HG02610 (cell line): ENCODE measurements at regions not wholly inside any gene's neighbourhood (a gene's known extent, or its start where the extent isn't known, plus 50 kb on each side); places are given as distances from the start of the nearest gene placed in this dataset.
"Not testable (repeated sequence)": the region's sequence is repeated elsewhere in the genome, so short reads cannot be mapped to it uniquely, and the experiment has no call there.

Source experiments
- ATAC-seq: cut with Tn5 transposase; IDR thresholded peaks from one replicate; pipeline ENCODE4 v1.9.1; 2021; ENCODE audit warnings: mild to moderate bottlenecking, moderate library complexity; ENCODE audit not compliant: unreplicated experiment

DNA sequence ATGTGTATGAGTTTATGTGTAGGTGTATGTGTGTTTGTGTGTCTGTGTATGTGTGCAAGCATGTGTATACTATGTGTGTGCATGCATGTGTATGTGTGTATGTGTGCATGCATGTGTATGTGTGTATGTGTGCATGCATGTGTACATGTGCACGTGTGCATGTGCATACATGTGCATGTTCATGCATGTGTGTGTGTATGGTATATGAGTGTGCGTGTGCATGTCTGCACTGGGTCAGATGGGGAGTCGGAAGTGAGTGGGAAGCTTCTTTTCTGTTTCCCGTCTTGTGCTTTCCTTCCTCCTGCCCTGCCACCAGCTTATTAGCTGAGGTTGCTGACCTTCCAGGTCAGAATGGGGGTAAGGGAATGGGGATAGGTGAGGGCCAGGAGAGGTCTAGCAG lies 174.7 kb downstream of the MAP2K4 start:
- ATAC-seq, result no peak

DNA sequence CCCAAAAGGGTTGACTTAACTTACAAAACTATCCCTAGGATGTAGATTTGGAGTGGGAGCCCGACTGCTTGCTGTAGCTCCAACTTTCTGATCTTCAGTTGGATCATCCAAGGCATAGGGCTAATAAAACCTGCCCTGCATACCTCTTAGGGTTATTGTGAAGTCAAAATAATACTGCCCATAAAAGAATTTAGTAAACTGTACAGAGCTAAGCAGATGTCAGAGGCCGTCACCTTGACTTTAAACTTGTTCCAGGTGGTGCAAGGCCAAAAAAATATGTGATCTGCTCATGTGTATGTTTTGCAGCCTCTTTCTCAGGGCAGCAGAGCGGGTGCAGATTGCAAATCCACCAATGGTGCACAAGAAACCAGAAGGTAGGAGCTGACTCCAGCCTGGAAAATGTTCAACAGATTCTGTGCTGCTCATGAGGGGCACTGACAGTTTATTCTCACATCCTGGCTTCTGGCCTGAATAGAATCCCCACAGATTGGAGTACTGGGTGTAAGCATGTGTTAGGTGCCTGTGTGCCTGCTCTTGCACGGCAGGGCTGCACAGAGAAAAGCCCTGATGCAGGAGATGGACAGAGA lies 180.7 kb downstream of the MAP2K4 start:
- ATAC-seq, result no peak

DNA sequence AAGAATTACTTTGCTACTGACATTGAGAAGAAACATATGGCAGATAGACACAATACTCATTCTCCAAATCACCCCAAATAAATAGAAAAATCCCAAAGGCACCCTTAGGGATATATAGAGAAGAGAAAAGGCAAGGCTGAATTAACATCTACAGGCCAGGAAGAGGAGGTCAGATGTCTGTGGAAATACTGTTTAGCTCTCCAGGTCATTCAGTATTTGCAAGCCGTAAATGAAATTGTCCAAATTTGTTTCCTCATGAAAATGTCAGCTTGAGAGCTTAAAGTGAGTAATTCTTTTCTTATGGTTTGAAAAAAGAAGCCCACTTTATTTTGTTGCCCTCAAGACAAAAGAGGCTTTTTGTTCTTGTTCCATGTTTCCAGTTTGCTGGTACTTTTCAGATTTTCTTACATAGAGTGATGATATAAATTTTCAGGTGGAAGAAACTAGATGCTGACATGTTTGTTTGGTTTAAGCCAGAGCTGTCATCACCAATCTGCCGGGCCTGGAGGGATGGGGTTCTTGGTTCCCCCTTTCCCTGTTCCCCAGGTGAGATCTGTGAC lies 189.0 kb downstream of the MAP2K4 start:
- no peak for ATAC-seq

DNA sequence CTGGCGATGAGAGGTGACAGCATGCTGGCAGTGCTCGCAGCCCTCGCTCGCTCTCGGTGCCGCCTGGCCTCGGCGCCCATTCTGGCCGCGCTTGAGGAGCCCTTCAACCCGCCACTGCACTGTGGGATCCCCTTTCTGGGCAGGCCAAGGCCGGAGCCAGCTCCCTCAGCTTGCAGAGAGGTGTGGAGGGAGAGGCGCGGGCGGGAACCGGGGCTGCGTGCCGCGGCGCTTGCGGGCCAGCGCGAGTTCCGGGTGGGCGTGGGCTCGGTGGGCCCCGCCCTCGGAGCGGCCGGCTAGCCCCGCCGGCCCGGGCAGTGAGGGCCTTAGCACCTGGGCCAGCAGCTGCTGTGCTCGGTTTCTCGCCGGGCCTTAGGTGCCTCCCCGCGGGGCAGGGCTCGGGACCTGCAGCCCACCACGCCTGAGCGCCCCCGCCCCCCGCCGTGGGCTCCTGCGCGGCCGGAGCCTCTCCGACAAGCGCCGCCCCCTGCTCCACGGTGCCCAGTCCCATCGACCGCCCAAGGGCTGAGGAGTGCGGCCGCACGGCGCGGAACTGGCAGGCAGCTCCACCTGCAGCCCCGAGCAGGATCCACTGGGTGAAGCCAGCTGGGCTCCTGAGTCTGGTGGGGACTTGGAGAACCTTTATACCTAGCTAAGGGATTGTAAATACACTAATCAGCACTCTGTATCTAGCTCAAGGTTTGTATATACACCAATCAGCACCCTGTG lies 200.2 kb downstream of the MAP2K4 start:
- not testable (repeated sequence) for ATAC-seq

DNA sequence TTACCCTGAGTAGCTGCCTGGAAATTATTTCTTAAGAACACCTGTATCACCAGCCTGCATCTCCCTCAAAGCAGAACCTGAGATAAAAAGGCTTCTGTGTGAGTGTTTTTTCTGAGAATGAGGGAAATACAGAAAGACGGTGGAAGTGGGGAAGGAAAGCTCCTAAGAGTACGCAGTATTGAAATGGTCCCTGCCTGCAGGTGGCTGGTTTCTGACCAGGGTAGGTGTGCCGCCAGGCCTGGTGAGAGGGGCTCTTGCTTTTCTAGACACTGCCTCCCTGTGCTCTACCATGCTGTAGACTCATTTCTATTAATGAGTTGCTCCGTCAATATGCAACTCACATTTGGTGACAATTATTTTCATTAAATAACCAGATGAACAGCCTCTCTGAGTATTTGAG lies 201.7 kb downstream of the MAP2K4 start:
- no peak for ATAC-seq

DNA sequence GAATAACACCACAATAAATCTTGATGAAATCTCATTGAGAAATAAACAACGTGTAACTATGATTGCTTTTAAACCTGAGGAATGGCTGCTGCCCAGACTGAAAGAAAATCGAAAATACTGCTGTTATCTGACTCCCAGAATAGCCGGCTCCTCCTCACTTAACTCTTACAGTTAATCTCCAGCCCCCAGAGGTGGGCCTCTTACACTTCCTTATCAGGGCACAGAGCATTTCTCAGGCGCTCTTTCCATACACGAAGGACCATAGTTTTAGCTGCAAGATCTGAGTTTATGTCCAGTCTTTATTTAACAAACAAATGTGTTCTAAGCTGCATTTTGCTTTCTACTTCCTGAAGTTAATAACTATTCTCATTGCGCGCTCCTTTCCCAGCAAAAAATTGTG lies 206.9 kb downstream of the MAP2K4 start:
- ATAC-seq, result no peak

DNA sequence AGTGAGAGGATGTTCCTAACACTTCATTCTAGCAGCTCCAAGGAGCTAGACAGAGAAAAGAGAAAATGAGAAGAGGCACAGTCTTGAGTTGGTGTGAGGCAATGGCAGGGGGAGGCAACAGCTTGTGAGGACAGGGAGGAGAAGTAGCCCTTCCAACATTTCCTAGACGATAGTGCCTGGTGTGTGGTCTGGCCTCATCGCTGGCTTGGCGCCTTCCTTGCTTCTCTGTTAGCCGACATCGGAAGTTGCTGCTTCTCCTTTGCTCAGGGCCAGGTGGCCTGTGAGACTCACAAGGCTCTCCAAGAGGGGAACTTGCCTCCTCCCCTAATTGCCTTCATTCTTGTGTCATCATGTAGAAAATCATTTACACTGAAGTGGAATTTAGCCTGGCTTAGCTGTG lies 208.7 kb downstream of the MAP2K4 start:
- ATAC-seq, result no peak

DNA sequence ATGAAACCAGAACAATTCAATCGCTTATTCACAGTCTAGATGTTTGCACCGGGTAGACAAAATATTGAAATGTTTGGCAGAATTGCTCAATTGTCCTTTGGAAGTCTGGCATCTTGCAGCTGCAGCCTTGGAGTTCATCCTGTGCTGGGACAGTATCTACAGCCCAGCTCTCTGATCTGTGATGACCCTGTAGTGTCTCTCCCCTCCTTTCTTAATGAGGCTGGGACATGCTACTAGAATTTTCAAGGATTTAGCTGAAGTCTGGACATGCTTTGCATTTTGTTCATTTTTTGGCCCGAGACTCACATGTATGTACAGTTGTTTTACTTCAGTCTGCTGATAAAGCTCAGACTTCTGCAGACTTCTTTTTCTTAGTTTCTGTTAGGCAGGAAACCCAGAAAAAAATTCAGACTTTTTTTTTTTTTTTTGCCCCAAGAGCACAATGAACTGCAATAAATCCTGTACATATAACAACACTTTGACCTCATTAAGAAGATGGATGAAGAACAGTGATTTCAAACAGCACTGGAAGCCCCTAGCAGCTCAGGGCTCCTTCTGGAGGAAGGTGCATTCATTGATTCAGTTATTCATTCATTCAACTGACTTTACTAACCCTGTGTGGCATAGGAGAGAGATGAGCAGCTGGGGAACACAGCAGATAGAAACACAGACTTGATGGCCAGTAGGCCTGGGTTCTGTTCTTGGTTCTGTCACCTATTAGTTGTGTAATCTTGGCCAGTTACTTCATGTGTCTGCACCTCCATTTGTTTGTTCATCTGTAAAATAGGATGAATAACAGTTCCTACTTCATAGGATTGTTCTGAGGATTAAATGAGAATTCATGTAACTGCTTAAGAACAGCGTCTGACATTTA lies 210.0 kb downstream of the MAP2K4 start:
- ATAC-seq, result no peak

DNA sequence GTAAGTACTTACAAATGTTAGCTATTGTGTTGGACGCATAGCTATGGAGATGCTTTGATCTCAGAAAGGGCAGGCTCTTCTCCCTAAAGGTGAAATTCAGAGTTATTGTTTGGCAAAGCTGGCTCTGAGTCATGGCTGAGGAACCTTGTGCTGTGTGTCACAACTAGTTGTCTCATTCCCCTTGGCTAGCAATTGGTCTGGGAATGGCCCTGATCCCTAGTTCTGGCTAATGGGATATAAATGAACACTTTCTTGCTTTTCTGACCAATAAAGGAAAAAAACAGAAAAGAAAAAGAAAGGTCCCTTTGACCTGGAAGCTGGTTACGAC lies 210.6 kb downstream of the MAP2K4 start:
- ATAC-seq, result no peak

DNA sequence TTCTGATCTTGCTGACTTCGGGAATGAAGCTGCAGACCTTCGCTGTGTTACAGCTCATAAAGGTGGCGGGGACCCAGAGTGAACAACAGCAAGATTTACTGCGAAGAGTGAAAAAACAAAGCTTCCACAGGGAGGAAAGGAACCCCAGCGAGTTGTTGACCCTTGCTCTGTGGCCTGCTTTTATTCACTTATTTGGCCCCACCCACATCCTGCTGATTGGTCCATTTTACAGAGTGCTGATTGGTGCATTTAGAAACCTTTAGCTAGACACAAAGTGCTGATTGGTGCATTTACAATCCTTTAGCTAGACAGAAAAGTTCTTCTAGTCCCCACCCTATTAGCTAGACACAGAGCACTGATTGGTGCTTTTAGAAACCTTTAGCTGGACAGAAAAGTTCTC lies 218.3 kb downstream of the MAP2K4 start:
- not testable (repeated sequence) for ATAC-seq

DNA sequence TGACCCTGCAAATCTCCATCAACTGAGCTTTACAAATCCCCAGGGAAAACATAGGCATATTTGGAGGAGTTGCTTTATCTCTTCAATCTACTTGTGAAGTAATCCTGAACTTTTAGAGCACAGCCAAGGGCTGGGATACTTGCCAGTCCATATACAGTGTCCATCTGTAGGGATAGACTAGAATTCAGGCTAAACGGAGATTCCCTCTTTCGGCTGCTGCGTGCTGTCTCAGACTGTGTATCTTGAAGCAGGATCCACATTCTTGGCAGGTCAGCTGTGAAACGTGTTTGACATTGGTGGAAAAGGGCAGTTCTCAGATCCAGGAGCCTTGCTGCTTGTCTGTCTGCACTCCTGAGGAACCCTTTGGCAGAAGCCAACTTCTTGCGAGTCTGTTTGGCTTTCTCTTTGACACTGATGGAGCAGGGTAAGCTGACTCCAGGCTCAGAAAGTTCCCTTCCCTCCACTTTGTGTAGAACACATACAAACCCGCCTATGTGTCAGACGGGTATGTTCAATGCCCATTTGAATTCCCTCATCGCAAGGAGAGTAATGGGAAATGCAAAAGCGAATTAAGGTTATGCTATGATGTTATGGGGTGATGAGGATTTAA lies 221.8 kb downstream of the MAP2K4 start:
- ATAC-seq, result no peak

DNA sequence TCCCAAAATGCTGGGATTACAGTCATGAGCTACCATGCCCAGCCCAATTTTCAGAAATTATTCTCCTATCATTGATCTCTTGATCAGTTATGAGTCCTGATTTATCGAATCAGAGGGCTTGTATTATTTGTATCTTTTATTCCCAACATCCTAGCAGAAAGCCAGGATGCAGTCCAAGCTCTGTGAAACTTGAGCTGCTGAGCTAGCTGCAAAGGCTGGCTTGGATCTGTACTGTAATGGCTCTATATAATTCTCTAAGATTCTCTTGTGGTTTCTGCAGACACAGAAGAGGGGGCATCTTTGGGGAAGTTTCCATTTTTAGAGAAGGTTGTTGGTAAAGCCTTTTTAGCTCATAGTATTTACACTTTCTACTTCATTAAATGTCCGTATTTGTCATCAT lies 227.1 kb downstream of the MAP2K4 start:
- ATAC-seq, result no peak

DNA sequence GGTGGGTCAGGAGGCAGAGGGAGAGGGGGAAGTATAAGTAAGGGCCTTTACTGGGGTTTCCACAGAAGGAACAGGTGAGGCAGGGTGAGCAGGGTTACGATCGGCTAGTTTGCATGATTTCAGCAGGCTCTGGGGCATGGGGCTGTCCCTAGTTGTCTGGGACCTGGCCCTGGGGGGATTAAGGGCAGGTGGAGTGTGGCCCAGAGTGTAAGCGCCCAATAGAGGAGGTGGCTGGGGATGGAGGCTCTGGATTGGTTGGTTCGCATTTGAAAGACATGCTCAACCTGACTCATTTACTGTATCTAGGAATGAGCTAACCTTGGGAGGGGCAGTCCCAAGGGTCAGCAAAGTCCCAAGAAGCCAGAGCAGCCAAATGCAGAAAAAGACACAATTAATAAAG lies 230.3 kb downstream of the MAP2K4 start:
- peak; percentile 43 for ATAC-seq

DNA sequence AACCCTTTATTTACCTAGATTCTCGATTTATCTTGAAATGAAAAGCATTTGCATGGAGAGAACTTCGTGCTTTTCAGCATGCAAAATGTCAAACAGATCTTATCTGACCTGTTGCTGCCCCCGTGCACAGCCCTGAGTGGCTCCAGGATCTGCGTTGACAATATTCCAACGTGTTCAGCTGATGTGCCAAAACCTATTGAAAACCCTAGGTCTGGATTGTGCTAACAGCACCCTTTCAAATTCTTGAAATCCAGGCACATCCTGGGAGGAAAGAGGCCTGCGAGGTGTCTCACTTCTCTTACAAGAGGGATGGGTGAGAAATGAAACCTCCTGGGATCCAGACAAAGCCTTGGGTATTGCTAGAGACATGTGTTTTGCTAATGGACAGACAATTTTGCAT lies 231.8 kb downstream of the MAP2K4 start:
- ATAC-seq, result no peak

DNA sequence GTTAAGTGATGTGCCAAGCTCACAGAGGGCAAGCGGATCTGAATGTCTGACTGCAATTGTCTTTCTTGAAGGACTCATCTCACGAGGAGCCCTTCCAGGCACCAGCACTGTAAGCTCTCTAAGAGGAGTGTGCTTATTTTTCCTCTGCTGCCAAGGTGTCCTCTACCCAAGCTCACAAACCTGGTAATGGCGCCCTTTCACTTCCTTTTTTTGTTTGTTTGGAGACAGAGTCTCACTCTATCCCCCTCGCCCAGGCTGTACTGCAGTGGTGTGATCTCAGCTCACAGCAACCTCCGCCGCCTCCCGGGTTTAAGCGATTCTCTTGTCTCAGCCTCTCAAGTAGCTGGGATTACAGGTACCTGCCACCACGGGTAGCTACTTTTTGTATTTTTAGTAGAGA lies 233.8 kb downstream of the MAP2K4 start:
- no peak for ATAC-seq

DNA sequence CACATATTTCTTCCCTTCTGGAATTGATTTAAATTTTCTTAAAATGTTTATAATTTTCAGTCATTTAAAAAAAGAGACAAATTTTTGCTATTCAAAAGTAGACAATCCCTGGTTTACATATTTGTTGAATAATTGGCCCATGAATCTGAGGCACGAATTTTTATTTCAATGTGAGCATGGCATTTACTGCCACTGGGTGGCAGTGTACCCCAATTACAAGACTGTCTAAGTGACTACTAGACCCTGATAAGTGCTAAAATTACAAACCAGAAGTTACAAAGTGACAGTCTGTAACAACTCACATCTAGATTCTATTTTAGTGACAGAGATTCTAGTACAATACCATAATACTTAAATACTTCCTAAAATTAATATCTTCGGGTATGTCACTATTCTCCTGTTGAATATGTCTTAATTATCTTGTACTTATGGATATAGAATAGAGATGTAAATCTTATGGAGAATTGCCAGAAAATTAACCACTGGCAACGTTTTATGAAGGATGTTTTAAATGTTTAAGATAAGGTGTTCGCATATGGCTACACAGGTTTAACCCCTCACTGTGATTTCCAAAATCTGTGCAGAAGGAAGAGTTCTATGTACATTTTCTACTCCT lies 235.8 kb downstream of the MAP2K4 start:
- no peak for ATAC-seq

DNA sequence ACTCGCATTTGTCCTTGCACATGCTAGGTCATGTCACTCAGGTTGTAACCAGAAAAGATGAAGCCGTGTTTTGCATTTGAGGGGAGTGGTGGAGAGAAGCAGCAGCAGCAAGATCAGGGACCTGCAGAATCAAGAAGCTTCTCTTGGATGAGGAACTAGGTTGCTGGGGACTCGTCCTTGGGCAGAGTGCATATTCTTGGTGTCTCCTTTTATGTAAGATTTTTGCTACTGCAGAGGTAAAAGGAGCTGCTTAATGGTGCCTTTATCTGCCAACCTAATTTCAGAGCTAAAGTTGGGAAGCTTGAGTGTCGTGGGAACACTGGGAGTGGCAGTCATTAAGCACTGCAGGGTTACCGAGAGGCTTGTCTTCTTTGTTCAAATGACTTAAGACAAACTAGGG lies 236.5 kb downstream of the MAP2K4 start:
- ATAC-seq, result no peak

DNA sequence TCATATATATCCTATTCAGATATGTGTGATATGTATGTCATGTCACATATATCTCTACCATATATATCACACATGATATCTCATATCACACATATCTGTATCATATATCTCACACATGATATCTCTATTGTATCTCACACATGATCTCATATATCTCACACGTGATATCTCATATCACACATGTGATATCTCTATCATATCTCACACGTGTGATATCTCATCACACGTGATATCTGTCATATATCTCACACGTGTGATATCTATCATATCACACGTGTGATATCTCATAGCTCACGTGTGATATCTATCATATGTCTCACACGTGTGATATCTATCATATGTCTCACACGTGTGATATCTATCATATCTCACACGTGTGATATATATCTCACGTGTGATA lies 240.7 kb downstream of the MAP2K4 start:
- no peak for ATAC-seq

DNA sequence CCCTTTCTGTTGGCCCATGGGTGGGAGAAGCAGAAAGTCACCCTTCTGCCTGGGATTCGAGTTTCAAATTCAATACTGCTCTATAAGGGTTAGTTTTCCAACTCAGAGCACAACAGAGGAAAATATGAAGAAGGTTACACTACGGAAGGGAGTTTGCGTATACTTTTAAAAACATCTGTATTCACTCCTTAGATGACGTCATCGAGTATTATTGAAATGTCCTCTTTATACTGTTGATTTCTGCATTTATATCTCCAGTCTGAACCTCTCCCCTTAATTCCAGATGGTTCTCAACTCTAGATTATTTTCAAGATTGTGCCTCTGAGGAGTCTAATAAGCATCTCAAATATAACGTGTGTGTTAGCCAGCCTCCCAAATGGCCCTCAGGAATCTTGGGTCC lies 249.1 kb downstream of the MAP2K4 start:
- ATAC-seq, result no peak

DNA sequence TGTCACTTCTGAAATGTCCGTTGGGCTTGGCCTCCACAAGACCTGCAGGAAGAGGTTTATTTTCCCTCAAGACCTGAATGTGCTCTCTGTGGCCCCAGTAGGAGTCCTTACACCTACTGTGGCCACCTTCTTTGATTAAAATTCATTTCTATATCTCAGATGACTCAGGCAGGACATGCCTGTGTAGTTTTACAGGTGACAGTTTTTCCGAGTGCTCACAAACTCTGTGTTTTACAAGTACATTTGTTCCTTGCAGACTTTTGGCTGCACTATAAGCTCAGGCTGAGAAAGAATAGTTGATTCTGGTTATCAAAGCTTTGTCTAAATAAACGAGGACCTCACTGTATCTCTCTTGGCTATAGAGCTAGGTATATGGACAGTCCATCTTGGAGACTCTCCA lies 257.1 kb downstream of the MAP2K4 start:
- ATAC-seq, result no peak

DNA sequence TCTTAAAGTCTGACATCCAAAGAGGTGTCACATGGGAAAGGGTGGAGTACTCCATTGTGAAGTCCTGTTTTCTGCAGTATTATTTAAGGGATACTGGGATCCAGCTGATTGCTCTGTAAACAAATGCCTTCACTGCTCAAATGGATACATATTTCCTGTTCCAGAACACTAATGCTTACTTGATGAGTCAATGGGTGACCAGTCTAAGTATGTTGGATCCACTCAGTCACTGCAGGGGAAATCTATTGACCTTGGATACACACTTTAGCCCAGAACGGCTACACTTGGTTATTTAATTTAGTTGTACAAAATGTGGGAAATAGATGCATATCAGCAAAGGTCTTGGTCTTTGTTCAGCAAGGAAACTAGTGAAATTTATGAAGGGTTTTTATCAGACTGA lies 261.4 kb downstream of the MAP2K4 start:
- ATAC-seq, result no peak
